ENCODE measurements at regions not wholly inside any gene's neighbourhood (a gene's known extent, or its start where the extent isn't known, plus 50 kb on each side); places are given as distances from the start of the nearest gene placed in this dataset.

GRCh38 chr2:151096235-151096634 lies 165.4 kb downstream of the RBM43 start:
- no peak for TF ChIP-seq ZNF549 (tag by site-specific recombination; IDR thresholded peaks at IDR 0.05)
- no peak for TF ChIP-seq RBAK (tag by site-specific recombination; IDR thresholded peaks at IDR 0.05)
- no peak for TF ChIP-seq ZNF626 (tag by site-specific recombination; IDR thresholded peaks at IDR 0.05)
- no peak for TF ChIP-seq CTCF (tag by site-specific recombination; IDR thresholded peaks at IDR 0.05)
- no peak for TF ChIP-seq ZBTB49 (tag by site-specific recombination; IDR thresholded peaks at IDR 0.05; ENCODE audit: low read depth)
- no peak for TF ChIP-seq REST (tag by site-specific recombination; IDR thresholded peaks at IDR 0.05)
- TF ChIP-seq YY1 (tag by site-specific recombination; IDR thresholded peaks at IDR 0.05), result no peak
- TF ChIP-seq ZFP3 (tag by site-specific recombination; IDR thresholded peaks at IDR 0.05; ENCODE audit: low read depth), result no peak
- no peak for TF ChIP-seq KLF16 (tag by site-specific recombination; IDR thresholded peaks at IDR 0.05)
- TF ChIP-seq ZNF211 (tag by site-specific recombination; IDR thresholded peaks at IDR 0.05; ENCODE audit: low read depth), result no peak
- no peak for TF ChIP-seq ZNF274 (IDR thresholded peaks at IDR 0.05; ENCODE audit: low read length)
- no peak for TF ChIP-seq ZNF274 (tag by site-specific recombination; IDR thresholded peaks at IDR 0.05; ENCODE audit: borderline replicate concordance)
- TF ChIP-seq ZNF311 (tag by site-specific recombination; IDR thresholded peaks at IDR 0.05; ENCODE audit: borderline replicate concordance), result no peak
- no peak for TF ChIP-seq AEBP2 (tag by site-specific recombination; IDR thresholded peaks at IDR 0.05; ENCODE audit: borderline replicate concordance)

All from HEK293 (cell line).